NCI-H345 (cell line): ENCODE measurements at regions not wholly inside any gene's neighbourhood (a gene's known extent, or its start where the extent isn't known, plus 50 kb on each side); places are given as distances from the start of the nearest gene placed in this dataset.
"Not testable (repeated sequence)": the region's sequence is repeated elsewhere in the genome, so short reads cannot be mapped to it uniquely, and the experiment has no call there.

Experiments used
- DNase-seq: peaks from one replicate; lab custom pipeline; 2025; lab: John Stamatoyannopoulos, UW

GRCh38 chr10:78416031-78417011 lies 382.7 kb downstream of the RPS24 start:
- no peak for DNase-seq

- no peak for DNase-seq
Measured at GRCh38 chr10:78417425-78418370, 384.0 kb downstream of the RPS24 start.

GRCh38 chr10:78419481-78420265 lies 386.0 kb downstream of the RPS24 start:
- no peak for DNase-seq

GRCh38 chr10:78420946-78421735 lies 387.5 kb downstream of the RPS24 start:
- no peak for DNase-seq

- not testable (repeated sequence) for DNase-seq
Measured at GRCh38 chr10:78424050-78424449, 390.4 kb downstream of the RPS24 start.

DNA sequence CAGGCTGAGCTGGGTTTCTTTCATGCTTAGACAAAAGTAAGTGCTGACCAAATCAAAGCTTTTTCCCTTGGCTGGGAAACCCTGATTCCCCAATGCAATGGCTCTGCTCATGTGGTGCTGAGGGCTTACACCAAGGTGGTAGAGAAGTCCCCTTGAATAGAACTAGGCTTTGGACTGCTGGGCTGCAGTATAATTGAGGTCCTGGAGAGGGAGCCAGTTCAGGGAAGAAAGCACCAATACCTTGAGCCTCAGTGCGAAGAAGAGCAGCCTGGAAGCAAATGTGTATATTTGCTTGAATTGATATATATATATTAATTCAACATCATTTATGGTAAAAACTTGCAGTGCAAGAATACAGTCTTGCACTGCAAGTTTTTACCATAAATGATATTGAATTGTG lies 391.1 kb downstream of the RPS24 start:
- no peak for DNase-seq

- no peak for DNase-seq
Measured at GRCh38 chr10:78426181-78426580, 392.5 kb downstream of the RPS24 start.

- no peak for DNase-seq
Measured at GRCh38 chr10:78427497-78428031, 393.9 kb downstream of the RPS24 start.

DNA sequence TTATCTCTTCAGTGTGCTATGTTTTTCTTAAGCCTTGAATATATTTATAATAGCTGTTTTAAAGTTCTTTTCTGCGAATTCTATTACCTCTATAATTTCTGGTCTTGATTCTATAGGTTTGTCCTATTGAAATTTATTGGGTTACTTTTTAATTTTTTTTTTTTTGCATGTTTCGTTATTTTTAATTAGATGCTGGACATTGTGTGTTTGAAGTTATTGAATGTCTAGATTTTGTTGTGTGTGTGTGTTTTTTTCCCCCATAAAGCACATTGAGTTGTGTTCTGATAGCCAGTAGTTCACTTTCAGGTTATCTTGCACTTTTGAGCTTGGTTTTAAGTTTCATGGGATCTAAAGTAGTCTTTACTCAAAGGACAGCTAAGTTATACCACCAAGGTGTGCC lies 394.9 kb downstream of the RPS24 start:
- DNase-seq: no peak

DNA sequence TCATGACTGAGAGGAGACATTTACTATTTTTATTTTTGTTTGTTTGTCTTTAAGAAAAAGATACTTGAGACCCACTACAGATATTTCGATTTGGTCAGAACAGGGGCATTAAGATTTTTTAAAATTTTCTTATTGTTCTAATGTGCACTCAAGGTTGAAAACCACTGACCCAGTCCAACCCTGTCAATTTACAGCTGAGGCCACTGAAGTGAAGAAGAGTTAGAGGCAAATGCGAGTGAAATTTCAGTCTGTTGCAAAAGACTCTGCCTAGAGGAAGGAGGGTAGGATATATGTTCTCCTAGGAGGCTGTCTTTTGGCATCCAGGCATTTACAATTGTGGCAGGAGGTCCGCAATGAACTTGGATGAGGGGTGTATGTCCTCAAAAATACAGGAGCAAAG lies 396.3 kb downstream of the RPS24 start:
- DNase-seq: no peak

- no peak for DNase-seq
Measured at GRCh38 chr10:78432583-78432982, 398.9 kb downstream of the RPS24 start.

DNA sequence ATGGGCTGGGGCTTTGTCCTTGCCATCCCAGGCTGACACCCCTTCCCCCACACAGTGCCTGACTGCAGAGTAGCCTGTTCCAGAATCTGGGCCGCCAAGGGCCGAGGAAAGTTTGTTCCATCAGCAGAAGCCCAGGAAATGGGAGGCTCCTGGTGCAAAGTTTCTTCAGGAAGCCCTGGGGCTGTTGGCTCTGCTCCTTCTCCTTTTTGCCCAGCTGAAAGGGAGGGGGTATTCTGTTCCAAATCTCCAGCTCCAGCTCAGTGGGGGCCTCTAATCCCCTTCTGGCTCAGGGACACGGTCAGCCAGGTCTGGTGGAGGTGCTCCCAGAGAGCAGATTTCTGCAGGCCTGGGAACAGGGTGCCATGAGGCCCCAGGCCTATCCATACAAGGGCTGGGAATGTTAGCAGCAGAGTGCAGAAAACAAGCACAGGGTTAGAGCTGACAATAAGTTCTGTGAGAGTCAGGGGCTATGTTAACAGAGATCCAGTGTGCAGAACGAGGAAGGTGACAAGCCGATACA lies 399.5 kb downstream of the RPS24 start:
- DNase-seq: no peak

GRCh38 chr10:78433766-78434535 lies 400.3 kb downstream of the RPS24 start:
- no peak for DNase-seq

- DNase-seq: no peak
Measured at GRCh38 chr10:78434886-78435285, 401.2 kb downstream of the RPS24 start.

DNA sequence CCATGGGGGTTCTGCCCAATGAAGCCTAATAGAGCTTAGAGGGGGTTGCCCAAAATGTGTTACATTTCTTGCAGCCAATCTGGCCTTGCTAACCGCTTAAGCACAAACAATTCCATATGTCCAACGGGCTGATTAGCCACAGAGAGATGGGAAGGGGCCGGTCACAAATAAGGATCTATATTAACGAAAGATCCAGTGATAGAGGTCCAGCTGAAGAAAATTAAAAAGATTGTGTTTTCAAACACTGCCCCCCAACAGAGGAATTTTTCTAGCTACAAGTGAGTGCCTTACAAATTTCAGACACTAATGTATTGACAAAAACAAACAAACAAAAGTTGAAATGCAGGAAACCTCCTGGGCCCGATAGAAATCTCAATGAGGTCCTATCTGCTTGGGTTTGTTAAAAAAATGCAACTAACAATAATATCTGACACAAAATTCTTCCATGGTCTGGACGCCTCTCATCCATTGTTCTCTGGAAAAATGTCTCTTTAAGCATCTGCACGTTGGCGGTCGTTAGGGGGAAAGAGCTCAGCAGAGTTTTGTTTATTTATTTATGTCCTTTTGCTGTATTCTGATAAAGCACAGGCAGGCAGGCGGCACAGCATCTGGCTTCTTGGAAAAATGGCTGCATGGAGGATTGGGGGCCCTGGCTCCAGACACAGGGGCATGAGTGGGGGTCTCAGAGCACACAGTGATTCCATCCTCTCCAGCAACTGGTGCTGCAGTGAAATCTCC lies 402.0 kb downstream of the RPS24 start:
- no peak for DNase-seq

GRCh38 chr10:78436222-78436573 lies 402.5 kb downstream of the RPS24 start:
- DNase-seq: no peak

- DNase-seq: no peak
Measured at GRCh38 chr10:78436706-78437406, 403.2 kb downstream of the RPS24 start.

DNA sequence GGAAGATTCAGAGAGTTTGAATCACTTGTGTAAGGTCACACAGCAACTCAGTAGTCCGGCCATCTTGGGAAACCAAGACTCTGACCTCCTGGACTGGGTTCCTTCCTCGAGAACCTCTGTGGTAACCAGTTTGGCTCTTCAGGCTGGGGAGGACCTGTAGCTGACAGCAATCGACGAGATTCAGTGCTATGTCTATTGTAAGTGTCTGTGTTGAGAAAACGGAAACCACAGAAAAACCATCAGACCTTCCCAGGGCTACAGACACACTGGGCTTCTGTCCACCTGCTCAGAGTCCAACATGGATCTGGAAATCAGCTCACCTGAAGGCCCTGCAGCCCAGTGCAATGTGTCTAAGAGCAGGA lies 403.7 kb downstream of the RPS24 start:
- DNase-seq: no peak
